GM12878 (cell line): ENCODE measurements at regions not wholly inside any gene's neighbourhood (a gene's known extent, or its start where the extent isn't known, plus 50 kb on each side); places are given as distances from the start of the nearest gene placed in this dataset.

Source experiments
- ATAC-seq: fragments of 200-7000 bp; cut with Tn5 transposase; 3 replicates; pipeline ENCODE4 v1.9.1; 2020; ENCODE audit warnings: mild to moderate bottlenecking, moderate library complexity
- BruUV-seq: library from RNA; stranded (reverse); fragments of 400-500 nt; replicated peaks from 2 replicates; lab custom pipeline; 2021; lab: Mats Ljungman, UMichigan
- CTCF ChIA-PET: fragments of 300-600 bp; sonication (Branson Sonifier 250); formaldehyde crosslinking; extraction: SDS; loops from one replicate; lab custom pipeline; 2021; ENCODE audit warnings: inconsistent platforms; lab: Yijun Ruan, JAX
- POLR2A ChIA-PET: fragments of 350-600 bp; formaldehyde crosslinking; extraction: SDS; loops from one replicate; lab custom pipeline; 2021; ENCODE audit warnings: inconsistent platforms; lab: Charles Lee
- RAD21 ChIA-PET: fragments of 300-600 bp; sonication (Branson Sonifier 250); formaldehyde crosslinking; loops from one replicate; lab custom pipeline; 2023; ENCODE audit warnings: antibody characterized with exemption; ENCODE audit not compliant: unreplicated experiment; lab: Charles Lee
- SMC1A ChIA-PET: fragments of 300-600 bp; sonication (Branson Sonifier 250); formaldehyde crosslinking; loops from one replicate; lab custom pipeline; 2023; ENCODE audit not compliant: unreplicated experiment, uncharacterized antibody; lab: Charles Lee
- DNase-seq: peaks from one replicate; pipeline ENCODE4 v3.0.0-alpha.2; 2011; ENCODE audit warnings: low read depth, low spot score
- FAIRE-seq: peaks from 3 replicates; lab custom pipeline; 2011; peaks lifted over from hg19 to GRCh38; lab: Jason Lieb, UNC
- H2AFZ ChIP-seq: 2 replicates; pipeline ENCODE4 v1.6.0; 2011; ENCODE audit warnings: low read depth, low read length, control low read depth; ENCODE audit not compliant: control insufficient read depth
- H3K27ac ChIP-seq: 2 replicates; pipeline ENCODE4 v1.5.1; 2011; ENCODE audit warnings: control low read depth; ENCODE audit not compliant: control insufficient read depth, insufficient read depth
- H3K27me3 ChIP-seq, 2 experiments: replicated peaks in 1 of 2; 2 replicates each; pipeline versions ENCODE4 v1.6.0 to v1.6.1; 2011; ENCODE audit warnings: low read length in 1 of 2; ENCODE audit not compliant: control insufficient read depth in 2 of 2, insufficient read depth in 2 of 2
- H3K36me3 ChIP-seq, 2 experiments: 2 replicates each; pipeline ENCODE4 v1.5.1; 2011; ENCODE audit warnings: low read length in 1 of 2; ENCODE audit not compliant: control insufficient read depth in 2 of 2, insufficient read depth in 2 of 2
- H3K4me1 ChIP-seq: 2 replicates; pipeline ENCODE4 v1.6.1; 2011; ENCODE audit warnings: mild to moderate bottlenecking, low read length, moderate library complexity, mixed read lengths; ENCODE audit not compliant: control insufficient read depth, insufficient read depth
- H3K4me2 ChIP-seq: 2 replicates; pipeline ENCODE4 v1.6.0; 2011; ENCODE audit warnings: control low read depth; ENCODE audit not compliant: control insufficient read depth, insufficient read depth
- H3K4me3 ChIP-seq: fragments of 200-600 bp; sonication (generic); 2 replicates; pipeline ENCODE4 v1.5.1; 2016
- H3K79me2 ChIP-seq: 2 replicates; pipeline ENCODE4 v1.6.0; 2011; ENCODE audit warnings: low read length; ENCODE audit not compliant: control insufficient read depth, insufficient read depth
- H3K9ac ChIP-seq: 2 replicates; pipeline ENCODE4 v1.8.0; 2011; ENCODE audit warnings: low read length, control low read depth, mixed read lengths; ENCODE audit not compliant: control insufficient read depth, insufficient read depth
- H3K9me3 ChIP-seq: replicated peaks from 3 replicates; pipeline ENCODE4 v1.5.1; 2011; ENCODE audit warnings: mild to moderate bottlenecking, low read length; ENCODE audit not compliant: control insufficient read depth, insufficient read depth
- H4K20me1 ChIP-seq: 2 replicates; pipeline ENCODE4 v1.6.0; 2011; ENCODE audit not compliant: control insufficient read depth, insufficient read depth
- BRCA1 ChIP-seq: IDR thresholded peaks from 2 replicates; pipeline ENCODE4 v1.6.1; 2011; ENCODE audit warnings: low read depth, low read length, improper control_type of control experiment
- CBX5 ChIP-seq: sonication (generic); IDR thresholded peaks from 2 replicates; pipeline ENCODE4 v1.6.1; 2016; ENCODE audit warnings: low read depth, moderate library complexity, mild to moderate bottlenecking, inconsistent platforms
- CEBPZ ChIP-seq: fragments of 150-350 bp; IDR thresholded peaks from 2 replicates; pipeline ENCODE4 v1.6.1; 2016; ENCODE audit warnings: low read depth, low read length
- CHD1 ChIP-seq: IDR thresholded peaks from 2 replicates; pipeline ENCODE4 v1.6.1; 2012; ENCODE audit warnings: low read depth, low read length, improper control_type of control experiment
- CREB1 ChIP-seq: IDR thresholded peaks from 2 replicates; pipeline ENCODE4 v1.6.1; 2012; ENCODE audit warnings: low read depth, mild to moderate bottlenecking, inconsistent platforms
- EED ChIP-seq: sonication (generic); IDR thresholded peaks from 2 replicates; pipeline ENCODE4 v1.6.1; 2016; ENCODE audit warnings: antibody characterized with exemption, low read depth
- JUND ChIP-seq: IDR thresholded peaks from 2 replicates; pipeline ENCODE4 v1.6.1; 2012; ENCODE audit warnings: low read depth, mild to moderate bottlenecking, low read length, improper control_type of control experiment, moderate library complexity
- MLLT1 ChIP-seq: fragments of 450-650 bp; IDR thresholded peaks from 2 replicates; pipeline ENCODE4 v1.6.1; 2016; ENCODE audit warnings: mild to moderate bottlenecking
- PAX8 ChIP-seq: fragments of 450-650 bp; IDR thresholded peaks from 2 replicates; pipeline ENCODE4 v1.6.1; 2017; ENCODE audit warnings: mild to moderate bottlenecking, moderate library complexity
- RAD51 ChIP-seq: fragments of 450-650 bp; IDR thresholded peaks from 2 replicates; pipeline ENCODE4 v1.6.1; 2016; ENCODE audit warnings: moderate library complexity, mild to moderate bottlenecking, inconsistent platforms
- RCOR1 ChIP-seq: conservative IDR thresholded peaks from 2 replicates; pipeline ENCODE4 v1.6.1; 2012; ENCODE audit warnings: low read depth, low read length, improper control_type of control experiment
- RELB ChIP-seq: fragments of 450-650 bp; IDR thresholded peaks from 2 replicates; pipeline ENCODE4 v1.6.1; 2017; ENCODE audit warnings: low read depth, mild to moderate bottlenecking, moderate library complexity
- RUNX3 ChIP-seq: IDR thresholded peaks from 2 replicates; pipeline ENCODE4 v1.6.1; 2012; ENCODE audit warnings: low read length, inconsistent platforms
- SMAD1 ChIP-seq: fragments of 450-650 bp; IDR thresholded peaks from 2 replicates; pipeline ENCODE4 v1.6.1; 2018; ENCODE audit warnings: mild to moderate bottlenecking, low read depth; ENCODE audit not compliant: partially characterized antibody
- SMAD5 ChIP-seq: IDR thresholded peaks from 2 replicates; pipeline ENCODE4 v1.6.1; 2016; ENCODE audit warnings: antibody characterized with exemption, low read depth
- SUPT20H ChIP-seq: IDR thresholded peaks from 2 replicates; pipeline ENCODE4 v1.6.1; 2011; ENCODE audit warnings: low read depth, mild to moderate bottlenecking, low read length, moderate library complexity, borderline replicate concordance; ENCODE audit not compliant: control insufficient read depth
- YBX1 ChIP-seq: fragments of 450-650 bp; IDR thresholded peaks from 2 replicates; pipeline ENCODE4 v1.6.1; 2016; ENCODE audit warnings: antibody characterized with exemption
- ZNF622 ChIP-seq: fragments of 450-650 bp; IDR thresholded peaks from 2 replicates; pipeline ENCODE4 v1.6.1; 2017; ENCODE audit warnings: mild to moderate bottlenecking, inconsistent platforms
- ZZZ3 ChIP-seq: IDR thresholded peaks from 2 replicates; pipeline ENCODE4 v1.6.1; 2011; ENCODE audit warnings: low read depth; ENCODE audit not compliant: control insufficient read depth, insufficient read length
- WGBS: methylation state at CpG from one replicate; pipeline ENCODE4 v1.1.6; 2016; ENCODE audit warnings: low lambda C conversion rate; ENCODE audit not compliant: insufficient replicate concordance, insufficient coverage; ENCODE audit errors: missing lambda C conversion rate; 5-methylcytosine and 5-hydroxymethylcytosine counted together
- in situ Hi-C: fragments of 300-500 bp; cut with MboI; formaldehyde crosslinking; loops from 9 replicates; pipeline ENCODE4 v1.14.3; 2018; ENCODE audit warnings: mixed read lengths
- intact Hi-C: fragments of 100-400 bp; cut with micrococcal nuclease; formaldehyde crosslinking; loops from one replicate; pipeline ENCODE4 v1.14.2; 2022; ENCODE audit not compliant: unreplicated experiment

GRCh38 chr2:216564611-216565010 is 66.0 kb downstream of the RPL37A start (continued):
- TF ChIP-seq CEBPZ (no peak), RUNX3 (no peak), JUND (no peak), RAD51 (no peak), EED (no peak), BRCA1 (no peak), CBX5 (no peak), CHD1 (no peak), RCOR1 (no peak), PAX8 (no peak), SUPT20H (no peak)

- H3K79me2 ChIP-seq = no peaks in the 10 kb centered on the region
- SMC1A ChIA-PET = interaction anchor here (1.2 kb wide), 1 partner anchor 8 kb away, joined by 3 read pairs; no protein-coding TSS in a partner anchor
- H3K4me1 ChIP-seq = no peaks in the 10 kb centered on the region
- 8% methylated on average over 6 of the region's 7 CpGs for WGBS
- no peak overlapping the region; the same call in 1 of the 2 replicates for H2AFZ ChIP-seq
- H3K36me3 ChIP-seq = no peaks in the 10 kb centered on the region
- no peak overlapping the region for H3K27ac ChIP-seq
- no peaks in the 10 kb centered on the region for H4K20me1 ChIP-seq
- H3K9ac ChIP-seq = no peak overlapping the region
- in situ Hi-C loops = no loop called here
- no peaks in the 10 kb centered on the region; a peak in 1 of 4 replicates for H3K27me3 ChIP-seq
- POLR2A ChIA-PET = no interaction called here
- no peaks in the 10 kb centered on the region; the same call in 2 of the 3 replicates for H3K9me3 ChIP-seq
- CTCF ChIA-PET = interaction anchor here (0.6 to 2.0 kb wide), 3 partner anchors 28 to 49 kb away, joined by 3 to 8 read pairs (median 3); no protein-coding TSS in a partner anchor
- no peak overlapping the region for H3K4me3 ChIP-seq
- FAIRE-seq = no peak
- RAD21 ChIA-PET = interaction anchor here (0.6 to 0.8 kb wide), 2 partner anchors 9 to 52 kb away, joined by 3 read pairs; no protein-coding TSS in a partner anchor
- ATAC-seq = peak; percentile 21; the same call in 1 of the 3 replicates
- intact Hi-C loops = no loop called here
- no TSS peak for BruUV-seq
- no peak overlapping the region for H3K4me2 ChIP-seq
- no peak for DNase-seq
- TF ChIP-seq MLLT1 (no peak), RELB (no peak), ZNF622 (no peak), SMAD1 (no peak), EED (no peak), SMAD5 (no peak), SUPT20H (no peak), YBX1 (no peak), CREB1 (no peak), ZZZ3 (no peak)
These were observed 67.3 kb upstream of the IGFBP2 start for GRCh38 chr2:216565956-216566355.
